ENCODE measurements at regions not wholly inside any gene's neighbourhood (a gene's known extent, or its start where the extent isn't known, plus 50 kb on each side); places are given as distances from the start of the nearest gene placed in this dataset.

DNA sequence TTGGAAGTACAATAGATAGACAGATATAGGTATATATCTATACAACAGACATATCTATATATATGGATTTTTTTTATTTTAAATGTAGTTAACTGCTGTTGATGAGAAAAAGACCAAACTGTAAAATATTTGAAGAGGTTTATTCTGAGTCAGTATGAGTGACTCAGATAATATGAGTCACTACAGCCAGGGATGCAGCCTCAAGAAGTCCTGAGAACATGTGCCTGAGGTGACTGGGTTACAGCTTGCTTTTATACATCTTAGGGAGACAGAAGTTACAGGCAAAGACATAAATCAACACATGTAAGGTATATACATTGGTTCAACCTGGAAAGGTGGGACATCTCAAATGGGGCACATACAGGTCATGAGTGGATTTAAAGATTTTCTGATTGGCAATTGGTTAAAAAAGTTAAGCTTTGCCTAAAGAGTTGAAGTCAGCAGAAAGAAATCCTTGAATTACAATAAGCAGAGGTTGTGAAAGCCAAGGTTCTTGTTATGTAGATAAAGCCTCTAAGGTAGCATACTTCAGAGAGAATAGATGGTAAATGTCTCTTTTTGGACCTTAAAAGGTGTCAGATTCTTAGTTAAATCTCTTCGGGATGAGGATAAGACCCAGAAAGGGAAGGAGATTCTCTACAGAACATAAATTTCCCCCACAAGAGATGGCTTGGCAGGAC, 149.9 kb downstream of the RBM43 start:
- ATAC-seq = no peak
- in situ Hi-C loops (cut with HindIII; ENCODE audit: low pct_unique_long_range_greater_than_20kb, low sequenced_read_pairs) = no loop called here
- Histone ChIP-seq H3K27ac (ENCODE audit: low read length) (no peak overlapping the region), H3K4me3 (ENCODE audit: low read depth in 2 of 2, low read length in 2 of 2) (no peak overlapping the region), H3K4me1 (ENCODE audit: control insufficient read depth, insufficient read depth, low read length) (no peaks in the 10 kb centered on the region), H3K27me3 (ENCODE audit: control insufficient read depth, insufficient read depth, low read length) (no peaks in the 10 kb centered on the region), H3K9me3 (ENCODE audit: control insufficient read depth, insufficient read depth, low read depth, low read length) (no peaks in the 10 kb centered on the region), H3K36me3 (ENCODE audit: control insufficient read depth, insufficient read depth, low read length) (no peaks in the 10 kb centered on the region)
- CTCF ChIA-PET = no interaction called here
- BruUV-seq (replicated peaks) = no TSS peak
- TF ChIP-seq, protein P1, sequence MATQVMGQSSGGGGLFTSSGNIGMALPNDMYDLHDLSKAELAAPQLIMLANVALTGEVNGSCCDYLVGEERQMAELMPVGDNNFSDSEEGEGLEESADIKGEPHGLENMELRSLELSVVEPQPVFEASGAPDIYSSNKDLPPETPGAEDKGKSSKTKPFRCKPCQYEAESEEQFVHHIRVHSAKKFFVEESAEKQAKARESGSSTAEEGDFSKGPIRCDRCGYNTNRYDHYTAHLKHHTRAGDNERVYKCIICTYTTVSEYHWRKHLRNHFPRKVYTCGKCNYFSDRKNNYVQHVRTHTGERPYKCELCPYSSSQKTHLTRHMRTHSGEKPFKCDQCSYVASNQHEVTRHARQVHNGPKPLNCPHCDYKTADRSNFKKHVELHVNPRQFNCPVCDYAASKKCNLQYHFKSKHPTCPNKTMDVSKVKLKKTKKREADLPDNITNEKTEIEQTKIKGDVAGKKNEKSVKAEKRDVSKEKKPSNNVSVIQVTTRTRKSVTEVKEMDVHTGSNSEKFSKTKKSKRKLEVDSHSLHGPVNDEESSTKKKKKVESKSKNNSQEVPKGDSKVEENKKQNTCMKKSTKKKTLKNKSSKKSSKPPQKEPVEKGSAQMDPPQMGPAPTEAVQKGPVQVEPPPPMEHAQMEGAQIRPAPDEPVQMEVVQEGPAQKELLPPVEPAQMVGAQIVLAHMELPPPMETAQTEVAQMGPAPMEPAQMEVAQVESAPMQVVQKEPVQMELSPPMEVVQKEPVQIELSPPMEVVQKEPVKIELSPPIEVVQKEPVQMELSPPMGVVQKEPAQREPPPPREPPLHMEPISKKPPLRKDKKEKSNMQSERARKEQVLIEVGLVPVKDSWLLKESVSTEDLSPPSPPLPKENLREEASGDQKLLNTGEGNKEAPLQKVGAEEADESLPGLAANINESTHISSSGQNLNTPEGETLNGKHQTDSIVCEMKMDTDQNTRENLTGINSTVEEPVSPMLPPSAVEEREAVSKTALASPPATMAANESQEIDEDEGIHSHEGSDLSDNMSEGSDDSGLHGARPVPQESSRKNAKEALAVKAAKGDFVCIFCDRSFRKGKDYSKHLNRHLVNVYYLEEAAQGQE (IDR thresholded peaks at IDR 0.05; ENCODE audit: insufficient read depth in 1 of 2, low read depth in 2 of 2, low read length in 1 of 2) = no peak
- no peak for TF ChIP-seq SIN3A (IDR thresholded peaks at IDR 0.05; ENCODE audit: borderline replicate concordance, insufficient read depth, low read depth, low read length)
- TF ChIP-seq, protein P2, sequence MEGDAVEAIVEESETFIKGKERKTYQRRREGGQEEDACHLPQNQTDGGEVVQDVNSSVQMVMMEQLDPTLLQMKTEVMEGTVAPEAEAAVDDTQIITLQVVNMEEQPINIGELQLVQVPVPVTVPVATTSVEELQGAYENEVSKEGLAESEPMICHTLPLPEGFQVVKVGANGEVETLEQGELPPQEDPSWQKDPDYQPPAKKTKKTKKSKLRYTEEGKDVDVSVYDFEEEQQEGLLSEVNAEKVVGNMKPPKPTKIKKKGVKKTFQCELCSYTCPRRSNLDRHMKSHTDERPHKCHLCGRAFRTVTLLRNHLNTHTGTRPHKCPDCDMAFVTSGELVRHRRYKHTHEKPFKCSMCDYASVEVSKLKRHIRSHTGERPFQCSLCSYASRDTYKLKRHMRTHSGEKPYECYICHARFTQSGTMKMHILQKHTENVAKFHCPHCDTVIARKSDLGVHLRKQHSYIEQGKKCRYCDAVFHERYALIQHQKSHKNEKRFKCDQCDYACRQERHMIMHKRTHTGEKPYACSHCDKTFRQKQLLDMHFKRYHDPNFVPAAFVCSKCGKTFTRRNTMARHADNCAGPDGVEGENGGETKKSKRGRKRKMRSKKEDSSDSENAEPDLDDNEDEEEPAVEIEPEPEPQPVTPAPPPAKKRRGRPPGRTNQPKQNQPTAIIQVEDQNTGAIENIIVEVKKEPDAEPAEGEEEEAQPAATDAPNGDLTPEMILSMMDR (IDR thresholded peaks at IDR 0.05) = no peak
- no peak for TF ChIP-seq POLR2AphosphoS5 (IDR thresholded peaks at IDR 0.05; ENCODE audit: low read depth, low read length)
- DNase-seq (ENCODE audit: low read depth, low spot score) = peak; percentile 27
- intact Hi-C loops (cut with micrococcal nuclease; ENCODE audit: unreplicated experiment) = no loop called here
- POLR2A ChIA-PET = no interaction called here

DNA sequence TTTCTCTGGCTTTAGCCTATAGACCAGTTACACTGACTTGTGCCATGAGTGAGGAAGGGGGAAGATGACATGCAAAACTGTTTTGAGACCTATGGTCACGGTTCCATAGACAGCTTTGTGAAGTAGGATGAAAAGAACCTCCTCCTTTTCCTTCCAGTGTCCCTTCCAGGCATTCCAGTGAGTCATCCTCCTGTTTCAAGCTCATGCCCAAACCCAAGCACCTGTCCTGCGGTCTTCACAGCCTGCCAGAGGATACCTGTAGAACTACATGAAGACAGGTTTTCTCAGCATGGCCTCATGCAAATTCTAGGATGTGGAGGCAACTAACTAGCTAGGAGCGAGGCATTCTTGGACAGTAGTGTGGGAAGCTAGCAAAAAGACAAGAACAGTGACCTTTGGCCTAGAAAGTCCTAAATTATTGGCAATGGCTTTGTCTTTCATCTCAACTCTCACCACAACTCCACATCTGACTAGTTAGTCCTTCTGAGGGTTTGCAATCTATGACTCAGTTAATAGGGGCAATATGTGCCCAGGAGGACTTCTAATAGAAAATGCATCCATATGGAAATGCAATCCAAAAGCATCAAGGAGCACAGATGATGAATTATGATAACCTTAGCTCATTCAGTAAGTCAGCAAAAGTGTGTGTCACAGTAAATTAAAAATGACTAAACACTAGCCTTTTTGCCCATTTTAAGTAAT, 154.7 kb downstream of the RBM43 start:
- Histone ChIP-seq H3K4me3 (ENCODE audit: low read depth in 2 of 2, low read length in 2 of 2) (no peak overlapping the region), H3K27ac (ENCODE audit: low read length) (no peak overlapping the region), H3K36me3 (ENCODE audit: control insufficient read depth, insufficient read depth, low read length) (no peaks in the 10 kb centered on the region; the same call in 1 of the 2 replicates), H3K9me3 (ENCODE audit: control insufficient read depth, insufficient read depth, low read depth, low read length) (no peaks in the 10 kb centered on the region), H3K4me1 (ENCODE audit: control insufficient read depth, insufficient read depth, low read length) (no peaks in the 10 kb centered on the region), H3K27me3 (ENCODE audit: control insufficient read depth, insufficient read depth, low read length) (no peaks in the 10 kb centered on the region; the same call in 1 of the 2 replicates)
- no TSS peak for BruUV-seq (replicated peaks)
- in situ Hi-C loops (cut with HindIII; ENCODE audit: low pct_unique_long_range_greater_than_20kb, low sequenced_read_pairs) (no loop called here), intact Hi-C loops (cut with micrococcal nuclease; ENCODE audit: unreplicated experiment) (no loop called here)
- POLR2A ChIA-PET = no interaction called here
- CTCF ChIA-PET = no interaction called here
- ATAC-seq (no peak), DNase-seq (ENCODE audit: low read depth, low spot score) (no peak)
- no peak for TF ChIP-seq POLR2AphosphoS5 (IDR thresholded peaks at IDR 0.05; ENCODE audit: low read depth, low read length)

GRCh38 chr2:151103551-151103950, 158.1 kb downstream of the RBM43 start:
- CTCF ChIA-PET = no interaction called here

More at GRCh38 chr2:151103551-151103950, 158.1 kb downstream of the RBM43 start:
- POLR2A ChIA-PET = no interaction called here
- Histone ChIP-seq H3K4me3 (ENCODE audit: low read depth in 2 of 2, low read length in 2 of 2) (no peak overlapping the region), H3K4me1 (ENCODE audit: control insufficient read depth, insufficient read depth, low read length) (no peaks in the 10 kb centered on the region), H3K27me3 (ENCODE audit: control insufficient read depth, insufficient read depth, low read length) (peaks cover 3% of the 10 kb centered on the region; the same call in 1 of the 2 replicates), H3K27ac (ENCODE audit: low read length) (no peak overlapping the region), H3K9me3 (ENCODE audit: control insufficient read depth, insufficient read depth, low read depth, low read length) (no peaks in the 10 kb centered on the region), H3K36me3 (ENCODE audit: control insufficient read depth, insufficient read depth, low read length) (no peaks in the 10 kb centered on the region; the same call in 1 of the 2 replicates)
- in situ Hi-C loops (cut with HindIII; ENCODE audit: low pct_unique_long_range_greater_than_20kb, low sequenced_read_pairs) = no loop called here
- intact Hi-C loops (cut with micrococcal nuclease; ENCODE audit: unreplicated experiment) = no loop called here
- TF ChIP-seq, protein P1 (IDR thresholded peaks at IDR 0.05; ENCODE audit: insufficient read depth in 1 of 2, low read depth in 2 of 2, low read length in 1 of 2) = no peak
- TF ChIP-seq POLR2AphosphoS5 (IDR thresholded peaks at IDR 0.05; ENCODE audit: low read depth, low read length) (no peak), TCF7L2 (IDR thresholded peaks at IDR 0.05; ENCODE audit: low read depth, low read length) (no peak), SIN3A (IDR thresholded peaks at IDR 0.05; ENCODE audit: borderline replicate concordance, insufficient read depth, low read depth, low read length) (no peak)
- TF ChIP-seq, protein P2 (IDR thresholded peaks at IDR 0.05) = no peak
- DNase-seq (ENCODE audit: low read depth, low spot score) (no peak), ATAC-seq (no peak)
- no TSS peak for BruUV-seq (replicated peaks)
